GM12878 (cell line): ENCODE measurements at regions not wholly inside any gene's neighbourhood (a gene's known extent, or its start where the extent isn't known, plus 50 kb on each side); places are given as distances from the start of the nearest gene placed in this dataset.

Experiments used
- NR2C1 ChIP-seq: fragments of 450-650 bp; IDR thresholded peaks from 2 replicates; pipeline ENCODE4 v1.6.1; 2017; ENCODE audit warnings: antibody characterized with exemption, mild to moderate bottlenecking, moderate library complexity
- TCF3 ChIP-seq: IDR thresholded peaks from 2 replicates; pipeline ENCODE4 v1.6.1; 2012; ENCODE audit warnings: low read depth, mild to moderate bottlenecking, low read length, borderline replicate concordance; ENCODE audit not compliant: insufficient read depth
- TF ChIP-seq, protein P1 (sequence below): fragments of 450-650 bp; IDR thresholded peaks from 2 replicates; pipeline ENCODE4 v1.6.1; 2016; ENCODE audit warnings: mild to moderate bottlenecking
- TF ChIP-seq, protein P2 (sequence below): IDR thresholded peaks from 2 replicates; pipeline ENCODE4 v1.6.1; 2012; ENCODE audit warnings: mild to moderate bottlenecking, low read depth, low read length
- TF ChIP-seq, protein P3 (sequence below): IDR thresholded peaks from 2 replicates; pipeline ENCODE4 v1.6.1; 2012; ENCODE audit warnings: low read length, inconsistent platforms
- TF ChIP-seq, protein P4 (sequence below): IDR thresholded peaks from 2 replicates; pipeline ENCODE4 v1.6.1; 2011; ENCODE audit warnings: low read depth, low read length, improper control_type of control experiment, borderline replicate concordance

DNA sequence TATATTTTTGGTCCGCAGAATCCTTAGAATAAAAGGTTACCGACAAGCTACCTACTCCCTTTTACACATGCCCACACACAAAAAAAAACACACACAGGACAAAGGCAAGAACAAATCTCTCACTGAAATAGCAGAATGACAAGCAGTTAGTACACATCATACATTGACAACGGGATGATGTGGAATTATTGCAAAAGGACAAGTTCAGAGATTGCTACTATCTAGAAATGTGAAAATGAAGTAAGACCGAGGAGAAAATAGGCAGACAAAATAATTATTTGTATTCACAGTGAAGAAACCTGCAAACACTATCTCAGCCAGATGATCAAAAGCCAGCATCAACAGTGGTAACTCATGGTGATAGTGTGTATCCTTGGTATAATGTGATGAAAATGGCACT lies 112.2 kb upstream of the C3orf80 start (continued):
- TF ChIP-seq, protein P1, sequence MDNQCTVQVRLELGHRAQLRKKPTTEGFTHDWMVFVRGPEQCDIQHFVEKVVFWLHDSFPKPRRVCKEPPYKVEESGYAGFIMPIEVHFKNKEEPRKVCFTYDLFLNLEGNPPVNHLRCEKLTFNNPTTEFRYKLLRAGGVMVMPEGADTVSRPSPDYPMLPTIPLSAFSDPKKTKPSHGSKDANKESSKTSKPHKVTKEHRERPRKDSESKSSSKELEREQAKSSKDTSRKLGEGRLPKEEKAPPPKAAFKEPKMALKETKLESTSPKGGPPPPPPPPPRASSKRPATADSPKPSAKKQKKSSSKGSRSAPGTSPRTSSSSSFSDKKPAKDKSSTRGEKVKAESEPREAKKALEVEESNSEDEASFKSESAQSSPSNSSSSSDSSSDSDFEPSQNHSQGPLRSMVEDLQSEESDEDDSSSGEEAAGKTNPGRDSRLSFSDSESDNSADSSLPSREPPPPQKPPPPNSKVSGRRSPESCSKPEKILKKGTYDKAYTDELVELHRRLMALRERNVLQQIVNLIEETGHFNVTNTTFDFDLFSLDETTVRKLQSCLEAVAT: no peak
- TF ChIP-seq, protein P2, sequence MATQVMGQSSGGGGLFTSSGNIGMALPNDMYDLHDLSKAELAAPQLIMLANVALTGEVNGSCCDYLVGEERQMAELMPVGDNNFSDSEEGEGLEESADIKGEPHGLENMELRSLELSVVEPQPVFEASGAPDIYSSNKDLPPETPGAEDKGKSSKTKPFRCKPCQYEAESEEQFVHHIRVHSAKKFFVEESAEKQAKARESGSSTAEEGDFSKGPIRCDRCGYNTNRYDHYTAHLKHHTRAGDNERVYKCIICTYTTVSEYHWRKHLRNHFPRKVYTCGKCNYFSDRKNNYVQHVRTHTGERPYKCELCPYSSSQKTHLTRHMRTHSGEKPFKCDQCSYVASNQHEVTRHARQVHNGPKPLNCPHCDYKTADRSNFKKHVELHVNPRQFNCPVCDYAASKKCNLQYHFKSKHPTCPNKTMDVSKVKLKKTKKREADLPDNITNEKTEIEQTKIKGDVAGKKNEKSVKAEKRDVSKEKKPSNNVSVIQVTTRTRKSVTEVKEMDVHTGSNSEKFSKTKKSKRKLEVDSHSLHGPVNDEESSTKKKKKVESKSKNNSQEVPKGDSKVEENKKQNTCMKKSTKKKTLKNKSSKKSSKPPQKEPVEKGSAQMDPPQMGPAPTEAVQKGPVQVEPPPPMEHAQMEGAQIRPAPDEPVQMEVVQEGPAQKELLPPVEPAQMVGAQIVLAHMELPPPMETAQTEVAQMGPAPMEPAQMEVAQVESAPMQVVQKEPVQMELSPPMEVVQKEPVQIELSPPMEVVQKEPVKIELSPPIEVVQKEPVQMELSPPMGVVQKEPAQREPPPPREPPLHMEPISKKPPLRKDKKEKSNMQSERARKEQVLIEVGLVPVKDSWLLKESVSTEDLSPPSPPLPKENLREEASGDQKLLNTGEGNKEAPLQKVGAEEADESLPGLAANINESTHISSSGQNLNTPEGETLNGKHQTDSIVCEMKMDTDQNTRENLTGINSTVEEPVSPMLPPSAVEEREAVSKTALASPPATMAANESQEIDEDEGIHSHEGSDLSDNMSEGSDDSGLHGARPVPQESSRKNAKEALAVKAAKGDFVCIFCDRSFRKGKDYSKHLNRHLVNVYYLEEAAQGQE: no peak
- TF ChIP-seq TCF3: no peak
- TF ChIP-seq, protein P3, sequence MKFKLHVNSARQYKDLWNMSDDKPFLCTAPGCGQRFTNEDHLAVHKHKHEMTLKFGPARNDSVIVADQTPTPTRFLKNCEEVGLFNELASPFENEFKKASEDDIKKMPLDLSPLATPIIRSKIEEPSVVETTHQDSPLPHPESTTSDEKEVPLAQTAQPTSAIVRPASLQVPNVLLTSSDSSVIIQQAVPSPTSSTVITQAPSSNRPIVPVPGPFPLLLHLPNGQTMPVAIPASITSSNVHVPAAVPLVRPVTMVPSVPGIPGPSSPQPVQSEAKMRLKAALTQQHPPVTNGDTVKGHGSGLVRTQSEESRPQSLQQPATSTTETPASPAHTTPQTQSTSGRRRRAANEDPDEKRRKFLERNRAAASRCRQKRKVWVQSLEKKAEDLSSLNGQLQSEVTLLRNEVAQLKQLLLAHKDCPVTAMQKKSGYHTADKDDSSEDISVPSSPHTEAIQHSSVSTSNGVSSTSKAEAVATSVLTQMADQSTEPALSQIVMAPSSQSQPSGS: no peak
- no peak for TF ChIP-seq NR2C1
- TF ChIP-seq, protein P4, sequence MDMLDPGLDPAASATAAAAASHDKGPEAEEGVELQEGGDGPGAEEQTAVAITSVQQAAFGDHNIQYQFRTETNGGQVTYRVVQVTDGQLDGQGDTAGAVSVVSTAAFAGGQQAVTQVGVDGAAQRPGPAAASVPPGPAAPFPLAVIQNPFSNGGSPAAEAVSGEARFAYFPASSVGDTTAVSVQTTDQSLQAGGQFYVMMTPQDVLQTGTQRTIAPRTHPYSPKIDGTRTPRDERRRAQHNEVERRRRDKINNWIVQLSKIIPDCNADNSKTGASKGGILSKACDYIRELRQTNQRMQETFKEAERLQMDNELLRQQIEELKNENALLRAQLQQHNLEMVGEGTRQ: no peak
